ENCODE measurements at regions not wholly inside any gene's neighbourhood (a gene's known extent, or its start where the extent isn't known, plus 50 kb on each side); places are given as distances from the start of the nearest gene placed in this dataset.

DNA sequence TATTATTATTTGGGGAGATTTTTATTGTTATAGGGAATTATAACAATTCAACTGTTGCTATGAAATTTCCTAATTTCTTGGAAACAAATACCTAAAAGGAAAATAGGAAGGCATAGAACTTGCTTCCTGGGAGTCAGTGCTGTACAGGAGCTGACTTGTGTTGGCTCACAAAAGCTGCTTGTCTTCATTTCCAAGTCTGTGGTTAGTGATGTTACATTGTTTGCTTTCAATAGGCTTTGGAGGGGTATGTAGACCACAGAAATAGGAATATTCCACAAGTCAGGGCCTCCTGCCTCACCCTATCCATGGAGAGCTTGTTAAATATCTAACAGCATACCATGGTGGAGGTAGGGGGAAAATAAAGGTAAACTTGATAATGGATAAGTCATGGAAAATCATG lies 688.9 kb upstream of the FAM98A start (continued):
- no peak for TF ChIP-seq NR2F2 (IDR thresholded peaks at IDR 0.05)

DNA sequence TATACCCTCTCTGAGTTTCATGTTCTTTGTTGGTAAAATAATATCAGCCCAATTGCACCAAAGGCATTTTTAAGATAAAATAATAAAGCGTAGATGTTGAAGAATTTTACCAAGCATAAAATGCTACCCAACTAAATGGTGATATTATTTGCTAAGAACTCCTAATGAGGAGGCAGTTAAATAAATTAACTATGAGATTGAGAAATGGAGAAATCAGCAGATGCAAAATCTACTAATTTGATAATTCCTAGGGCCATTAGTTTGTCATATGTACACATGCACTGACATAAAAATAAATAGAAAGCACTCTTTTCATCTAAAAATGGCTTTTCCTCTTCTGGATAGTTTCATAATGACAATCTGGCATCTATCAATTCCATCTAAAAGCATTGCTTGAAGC lies 681.5 kb upstream of the FAM98A start:
- no peaks in the 10 kb centered on the region for H3K36me3 ChIP-seq (ENCODE audit: control insufficient read depth in 4 of 4, insufficient read depth in 3 of 4, low read depth in 1 of 4, low read length in 3 of 4)
- TF ChIP-seq FOXA1 (IDR thresholded peaks at IDR 0.05): no peak
- TF ChIP-seq, protein P1, sequence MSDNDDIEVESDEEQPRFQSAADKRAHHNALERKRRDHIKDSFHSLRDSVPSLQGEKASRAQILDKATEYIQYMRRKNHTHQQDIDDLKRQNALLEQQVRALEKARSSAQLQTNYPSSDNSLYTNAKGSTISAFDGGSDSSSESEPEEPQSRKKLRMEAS (IDR thresholded peaks at IDR 0.05): no peak
- TF ChIP-seq, protein P2, sequence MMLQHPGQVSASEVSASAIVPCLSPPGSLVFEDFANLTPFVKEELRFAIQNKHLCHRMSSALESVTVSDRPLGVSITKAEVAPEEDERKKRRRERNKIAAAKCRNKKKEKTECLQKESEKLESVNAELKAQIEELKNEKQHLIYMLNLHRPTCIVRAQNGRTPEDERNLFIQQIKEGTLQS (IDR thresholded peaks at IDR 0.05): no peak
- no peak for TF ChIP-seq GABPA (IDR thresholded peaks at IDR 0.05 in 1 of 2, conservative IDR thresholded peaks at IDR 0.05 in 1 of 2)
- TF ChIP-seq FOXA2 (IDR thresholded peaks at IDR 0.05): no peak
- TF ChIP-seq RAD21 (IDR thresholded peaks at IDR 0.05): no peak
- no peak for TF ChIP-seq JUND (IDR thresholded peaks at IDR 0.05)
- no peak for TF ChIP-seq NR2F2 (IDR thresholded peaks at IDR 0.05)
- no peak for TF ChIP-seq HNF4G (IDR thresholded peaks at IDR 0.05)
- WGBS: 88% methylated on average over 1 of the region's 1 CpG
- H3K27ac ChIP-seq (ENCODE audit: low read depth in 1 of 2, low read length in 2 of 2): no peak overlapping the region
- H3K4me3 ChIP-seq (ENCODE audit: low read depth in 1 of 3, low read length in 3 of 3): no peak overlapping the region
- no peak for DNase-seq (ENCODE audit: low spot score)
- H3K9ac ChIP-seq (ENCODE audit: low read depth in 1 of 2, low read length in 2 of 2): no peak overlapping the region
- H3K9me3 ChIP-seq (ENCODE audit: control insufficient read depth in 4 of 4, low read length in 3 of 4): no peaks in the 10 kb centered on the region
- H3K27me3 ChIP-seq (ENCODE audit: control insufficient read depth in 4 of 4, insufficient read depth in 4 of 4, low read length in 3 of 4): no peaks in the 10 kb centered on the region
- no peaks in the 10 kb centered on the region for H3K4me1 ChIP-seq (ENCODE audit: control insufficient read depth in 4 of 4, insufficient read depth in 4 of 4, low read length in 3 of 4)

DNA sequence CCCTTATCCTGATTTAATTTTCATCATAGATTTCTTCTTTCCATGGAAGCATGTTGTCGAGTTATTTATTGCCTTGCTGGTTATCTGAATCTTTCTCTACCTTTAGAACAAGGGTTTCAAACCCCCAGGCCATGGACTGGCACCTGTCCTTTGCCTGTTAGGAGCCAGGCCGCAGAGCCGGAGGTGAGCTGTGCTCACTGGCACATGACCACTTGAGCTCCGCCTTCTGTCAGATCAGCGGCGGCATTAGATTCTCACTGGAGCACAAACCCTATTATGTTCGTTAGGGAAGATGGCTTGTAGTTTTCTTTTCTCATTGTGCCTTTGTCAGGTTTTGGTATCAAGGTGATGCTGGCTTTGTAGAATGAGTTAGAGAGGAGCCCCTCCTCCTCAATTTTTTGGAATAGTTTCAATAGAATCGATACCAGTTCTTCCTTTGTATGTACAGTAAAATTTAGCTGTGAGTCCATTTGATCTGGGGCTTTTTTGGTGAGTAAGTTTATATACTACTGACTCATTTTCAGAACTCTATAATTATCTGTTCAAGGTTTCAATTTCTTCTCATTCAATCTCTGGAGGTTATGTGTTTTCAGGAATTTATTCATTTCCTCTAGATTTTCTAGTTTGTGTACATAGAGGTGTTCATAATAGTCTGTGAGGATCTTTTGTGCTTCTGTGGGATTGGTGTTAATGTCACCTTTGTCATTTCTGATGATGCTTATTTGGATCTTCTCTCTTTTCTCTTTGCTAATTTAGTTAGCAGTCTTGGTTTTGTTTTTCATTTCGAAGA lies 668.0 kb upstream of the FAM98A start:
- Histone ChIP-seq H3K4me3 (ENCODE audit: low read depth in 1 of 3, low read length in 3 of 3) (no peak overlapping the region), H3K4me1 (ENCODE audit: control insufficient read depth in 4 of 4, insufficient read depth in 4 of 4, low read length in 3 of 4) (no peaks in the 10 kb centered on the region), H3K36me3 (ENCODE audit: control insufficient read depth in 4 of 4, insufficient read depth in 3 of 4, low read depth in 1 of 4, low read length in 3 of 4) (no peaks in the 10 kb centered on the region), H3K9me3 (ENCODE audit: control insufficient read depth in 4 of 4, low read length in 3 of 4) (no peaks in the 10 kb centered on the region), H3K9ac (ENCODE audit: low read depth in 1 of 2, low read length in 2 of 2) (no peak overlapping the region), H3K27ac (ENCODE audit: low read depth in 1 of 2, low read length in 2 of 2) (no peak overlapping the region), H3K27me3 (ENCODE audit: control insufficient read depth in 4 of 4, insufficient read depth in 4 of 4, low read length in 3 of 4) (no peaks in the 10 kb centered on the region)
- WGBS: 84% methylated on average over 9 of the region's 9 CpGs
- DNase-seq (ENCODE audit: low spot score): no peak
- TF ChIP-seq, protein P2 (IDR thresholded peaks at IDR 0.05): no peak
- TF ChIP-seq EGR1 (IDR thresholded peaks at IDR 0.05; ENCODE audit: low read depth in 2 of 2) (no peak), FOXA1 (IDR thresholded peaks at IDR 0.05) (no peak), TAF1 (conservative IDR thresholded peaks at IDR 0.05) (no peak), SP1 (IDR thresholded peaks at IDR 0.05) (no peak)

DNA sequence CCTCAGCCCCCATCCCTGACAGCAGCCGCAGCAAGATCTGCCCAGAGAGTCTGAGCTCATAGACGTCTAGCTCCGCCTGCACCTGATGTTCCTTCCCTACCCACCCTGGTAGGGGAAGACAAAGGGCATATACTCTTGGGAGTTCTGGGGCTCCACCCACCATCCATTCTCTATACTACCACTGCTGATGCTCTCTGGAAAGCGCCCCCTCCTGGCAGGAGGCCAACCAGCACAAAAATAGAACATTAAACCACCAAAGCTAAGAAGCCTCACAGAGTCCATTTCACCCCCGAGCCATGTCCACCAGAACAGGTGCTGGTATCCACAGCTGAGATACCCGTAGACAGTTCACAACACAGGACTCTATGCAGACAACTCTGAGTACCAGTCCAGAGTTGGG lies 662.6 kb upstream of the FAM98A start:
- DNase-seq (ENCODE audit: low spot score): no peak
- Histone ChIP-seq H3K9me3 (ENCODE audit: control insufficient read depth in 4 of 4, low read length in 3 of 4) (no peaks in the 10 kb centered on the region), H3K4me3 (ENCODE audit: low read depth in 1 of 3, low read length in 3 of 3) (no peak overlapping the region), H3K27me3 (ENCODE audit: control insufficient read depth in 4 of 4, insufficient read depth in 4 of 4, low read length in 3 of 4) (no peaks in the 10 kb centered on the region), H3K36me3 (ENCODE audit: control insufficient read depth in 4 of 4, insufficient read depth in 3 of 4, low read depth in 1 of 4, low read length in 3 of 4) (no peaks in the 10 kb centered on the region), H3K4me1 (ENCODE audit: control insufficient read depth in 4 of 4, insufficient read depth in 4 of 4, low read length in 3 of 4) (no peaks in the 10 kb centered on the region), H3K27ac (ENCODE audit: low read depth in 1 of 2, low read length in 2 of 2) (no peak overlapping the region), H3K9ac (ENCODE audit: low read depth in 1 of 2, low read length in 2 of 2) (no peak overlapping the region)
- TF ChIP-seq JUND (IDR thresholded peaks at IDR 0.05) (no peak), RXRA (IDR thresholded peaks at IDR 0.05) (no peak)
- TF ChIP-seq, protein P3, sequence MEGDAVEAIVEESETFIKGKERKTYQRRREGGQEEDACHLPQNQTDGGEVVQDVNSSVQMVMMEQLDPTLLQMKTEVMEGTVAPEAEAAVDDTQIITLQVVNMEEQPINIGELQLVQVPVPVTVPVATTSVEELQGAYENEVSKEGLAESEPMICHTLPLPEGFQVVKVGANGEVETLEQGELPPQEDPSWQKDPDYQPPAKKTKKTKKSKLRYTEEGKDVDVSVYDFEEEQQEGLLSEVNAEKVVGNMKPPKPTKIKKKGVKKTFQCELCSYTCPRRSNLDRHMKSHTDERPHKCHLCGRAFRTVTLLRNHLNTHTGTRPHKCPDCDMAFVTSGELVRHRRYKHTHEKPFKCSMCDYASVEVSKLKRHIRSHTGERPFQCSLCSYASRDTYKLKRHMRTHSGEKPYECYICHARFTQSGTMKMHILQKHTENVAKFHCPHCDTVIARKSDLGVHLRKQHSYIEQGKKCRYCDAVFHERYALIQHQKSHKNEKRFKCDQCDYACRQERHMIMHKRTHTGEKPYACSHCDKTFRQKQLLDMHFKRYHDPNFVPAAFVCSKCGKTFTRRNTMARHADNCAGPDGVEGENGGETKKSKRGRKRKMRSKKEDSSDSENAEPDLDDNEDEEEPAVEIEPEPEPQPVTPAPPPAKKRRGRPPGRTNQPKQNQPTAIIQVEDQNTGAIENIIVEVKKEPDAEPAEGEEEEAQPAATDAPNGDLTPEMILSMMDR (IDR thresholded peaks at IDR 0.05; ENCODE audit: low read depth, low read length, missing input control): no peak
- TF ChIP-seq, protein P4, sequence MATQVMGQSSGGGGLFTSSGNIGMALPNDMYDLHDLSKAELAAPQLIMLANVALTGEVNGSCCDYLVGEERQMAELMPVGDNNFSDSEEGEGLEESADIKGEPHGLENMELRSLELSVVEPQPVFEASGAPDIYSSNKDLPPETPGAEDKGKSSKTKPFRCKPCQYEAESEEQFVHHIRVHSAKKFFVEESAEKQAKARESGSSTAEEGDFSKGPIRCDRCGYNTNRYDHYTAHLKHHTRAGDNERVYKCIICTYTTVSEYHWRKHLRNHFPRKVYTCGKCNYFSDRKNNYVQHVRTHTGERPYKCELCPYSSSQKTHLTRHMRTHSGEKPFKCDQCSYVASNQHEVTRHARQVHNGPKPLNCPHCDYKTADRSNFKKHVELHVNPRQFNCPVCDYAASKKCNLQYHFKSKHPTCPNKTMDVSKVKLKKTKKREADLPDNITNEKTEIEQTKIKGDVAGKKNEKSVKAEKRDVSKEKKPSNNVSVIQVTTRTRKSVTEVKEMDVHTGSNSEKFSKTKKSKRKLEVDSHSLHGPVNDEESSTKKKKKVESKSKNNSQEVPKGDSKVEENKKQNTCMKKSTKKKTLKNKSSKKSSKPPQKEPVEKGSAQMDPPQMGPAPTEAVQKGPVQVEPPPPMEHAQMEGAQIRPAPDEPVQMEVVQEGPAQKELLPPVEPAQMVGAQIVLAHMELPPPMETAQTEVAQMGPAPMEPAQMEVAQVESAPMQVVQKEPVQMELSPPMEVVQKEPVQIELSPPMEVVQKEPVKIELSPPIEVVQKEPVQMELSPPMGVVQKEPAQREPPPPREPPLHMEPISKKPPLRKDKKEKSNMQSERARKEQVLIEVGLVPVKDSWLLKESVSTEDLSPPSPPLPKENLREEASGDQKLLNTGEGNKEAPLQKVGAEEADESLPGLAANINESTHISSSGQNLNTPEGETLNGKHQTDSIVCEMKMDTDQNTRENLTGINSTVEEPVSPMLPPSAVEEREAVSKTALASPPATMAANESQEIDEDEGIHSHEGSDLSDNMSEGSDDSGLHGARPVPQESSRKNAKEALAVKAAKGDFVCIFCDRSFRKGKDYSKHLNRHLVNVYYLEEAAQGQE (IDR thresholded peaks at IDR 0.05): no peak
- WGBS: 86% methylated on average over 6 of the region's 6 CpGs
